Mucosa of descending colon (tissue), 3 donors: ENCODE measurements at regions not wholly inside any gene's neighbourhood (a gene's known extent, or its start where the extent isn't known, plus 50 kb on each side); places are given as distances from the start of the nearest gene placed in this dataset.
A peak's percentile ranks its signal among the peaks of the same experiment; 100 is the strongest.

Experiments used
- ATAC-seq: fragments of 200-7000 bp; cut with Tn5 transposase; one replicate; pipeline ENCODE4 v1.9.1; 2020; ENCODE audit warnings: mild to moderate bottlenecking, moderate library complexity
- DNase-seq, 3 donors: peaks; one replicate each; pipeline ENCODE4 v3.0.0-alpha.2; 2020
- H3K36me3 ChIP-seq: fragments of 200-600 bp; one replicate; pipeline ENCODE4 v1.8.0; 2021; ENCODE audit warnings: low read depth, mild to moderate bottlenecking
- H3K4me1 ChIP-seq: fragments of 200-600 bp; one replicate; pipeline ENCODE4 v1.8.0; 2021; ENCODE audit warnings: low read depth, mild to moderate bottlenecking
- H3K4me3 ChIP-seq: fragments of 200-600 bp; one replicate; pipeline ENCODE4 v1.8.0; 2021; ENCODE audit warnings: mild to moderate bottlenecking
- H3K9me3 ChIP-seq: fragments of 200-600 bp; one replicate; pipeline ENCODE4 v1.8.0; 2021; ENCODE audit warnings: mild to moderate bottlenecking
- intact Hi-C, 2 donors: fragments of 100-400 bp; cut with DNase I in 1 of 2; cut with micrococcal nuclease in 1 of 2; formaldehyde crosslinking; loops; one replicate each; pipeline versions ENCODE4 v1.11.0 to v1.11.1; 2022; cut with DNase I, micrococcal nuclease
- TF ChIP-seq, protein P1 (sequence below): fragments of 200-600 bp; IDR thresholded peaks from one replicate; pipeline ENCODE4 v1.8.0; 2022; ENCODE audit warnings: antibody characterized with exemption, mild to moderate bottlenecking
- donor health status: DM: no; HTN: no; CAD: no; lungs with moderate emphysema.
- donor health status: DM: no; HTN: no; CAD: no.
- donor health status: DM: no; HTN: yes; CAD: no.

DNA sequence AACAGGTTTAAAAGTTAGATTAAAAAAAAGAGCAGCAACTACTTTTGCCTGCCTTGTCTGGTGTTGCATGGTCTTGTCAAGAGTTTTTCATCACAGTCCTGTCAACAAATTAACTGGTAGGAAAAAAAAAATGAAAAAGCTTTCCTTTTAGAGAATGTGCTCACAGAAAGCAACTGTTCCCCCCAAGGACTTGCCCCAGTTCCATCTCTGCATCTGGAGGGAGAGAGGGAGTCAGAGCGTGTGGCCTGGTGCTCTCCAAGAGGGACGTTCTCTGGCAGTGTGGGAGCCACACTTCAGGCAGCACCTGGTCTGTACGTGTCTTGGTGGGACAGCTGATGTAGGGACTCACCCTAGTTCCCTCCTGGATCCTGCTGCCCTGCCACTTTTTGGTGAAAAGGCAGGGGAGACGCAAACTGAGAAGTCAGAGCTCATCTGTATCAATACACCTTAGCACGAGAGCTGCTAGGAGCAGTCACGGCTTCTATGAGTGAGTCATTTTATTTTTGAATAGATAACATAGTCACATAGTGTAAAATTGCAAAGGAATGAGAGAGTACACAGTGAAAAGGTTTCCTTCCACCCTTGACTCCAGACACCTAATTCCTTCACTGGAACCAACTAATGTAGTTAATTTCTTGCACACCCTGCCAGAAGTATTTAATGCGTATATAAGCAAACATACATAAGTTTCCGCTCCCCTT is 172.5 kb upstream of the MGAT5 start:
- DNase-seq: no peak
- ATAC-seq: no peak
- TF ChIP-seq, protein P1, sequence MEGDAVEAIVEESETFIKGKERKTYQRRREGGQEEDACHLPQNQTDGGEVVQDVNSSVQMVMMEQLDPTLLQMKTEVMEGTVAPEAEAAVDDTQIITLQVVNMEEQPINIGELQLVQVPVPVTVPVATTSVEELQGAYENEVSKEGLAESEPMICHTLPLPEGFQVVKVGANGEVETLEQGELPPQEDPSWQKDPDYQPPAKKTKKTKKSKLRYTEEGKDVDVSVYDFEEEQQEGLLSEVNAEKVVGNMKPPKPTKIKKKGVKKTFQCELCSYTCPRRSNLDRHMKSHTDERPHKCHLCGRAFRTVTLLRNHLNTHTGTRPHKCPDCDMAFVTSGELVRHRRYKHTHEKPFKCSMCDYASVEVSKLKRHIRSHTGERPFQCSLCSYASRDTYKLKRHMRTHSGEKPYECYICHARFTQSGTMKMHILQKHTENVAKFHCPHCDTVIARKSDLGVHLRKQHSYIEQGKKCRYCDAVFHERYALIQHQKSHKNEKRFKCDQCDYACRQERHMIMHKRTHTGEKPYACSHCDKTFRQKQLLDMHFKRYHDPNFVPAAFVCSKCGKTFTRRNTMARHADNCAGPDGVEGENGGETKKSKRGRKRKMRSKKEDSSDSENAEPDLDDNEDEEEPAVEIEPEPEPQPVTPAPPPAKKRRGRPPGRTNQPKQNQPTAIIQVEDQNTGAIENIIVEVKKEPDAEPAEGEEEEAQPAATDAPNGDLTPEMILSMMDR: no peak
- Histone ChIP-seq H3K4me3 (no peak overlapping the region), H3K9me3 (no peaks in the 10 kb centered on the region), H3K4me1 (no peaks in the 10 kb centered on the region), H3K36me3 (no peaks in the 10 kb centered on the region)
- intact Hi-C loops: no loop called here

DNA sequence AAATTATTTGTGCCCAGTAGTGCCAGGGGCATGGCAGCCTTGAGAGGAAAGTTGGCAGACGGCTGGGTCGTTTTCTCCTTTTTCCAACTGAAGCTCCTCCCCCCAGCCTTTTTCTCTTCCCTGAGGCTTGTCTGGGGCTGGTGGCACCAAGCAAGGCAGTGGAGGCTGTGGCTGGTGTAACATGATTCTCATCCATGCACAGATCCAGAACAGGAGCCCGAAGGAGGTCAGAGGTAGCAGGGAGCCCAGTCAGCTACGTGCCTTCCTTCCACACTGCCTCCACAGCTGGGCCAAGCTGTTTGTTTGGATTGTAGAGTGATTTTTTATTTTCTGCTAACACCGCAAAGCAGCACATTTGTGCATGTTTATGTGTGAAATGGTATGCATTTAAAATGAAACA is 170.3 kb upstream of the MGAT5 start:
- no peak for ATAC-seq
- TF ChIP-seq, protein P1: no peak
- Histone ChIP-seq H3K9me3 (no peaks in the 10 kb centered on the region), H3K4me1 (no peaks in the 10 kb centered on the region), H3K36me3 (no peaks in the 10 kb centered on the region), H3K4me3 (no peak overlapping the region)
- no peak for DNase-seq
- intact Hi-C loops: no loop called here

DNA sequence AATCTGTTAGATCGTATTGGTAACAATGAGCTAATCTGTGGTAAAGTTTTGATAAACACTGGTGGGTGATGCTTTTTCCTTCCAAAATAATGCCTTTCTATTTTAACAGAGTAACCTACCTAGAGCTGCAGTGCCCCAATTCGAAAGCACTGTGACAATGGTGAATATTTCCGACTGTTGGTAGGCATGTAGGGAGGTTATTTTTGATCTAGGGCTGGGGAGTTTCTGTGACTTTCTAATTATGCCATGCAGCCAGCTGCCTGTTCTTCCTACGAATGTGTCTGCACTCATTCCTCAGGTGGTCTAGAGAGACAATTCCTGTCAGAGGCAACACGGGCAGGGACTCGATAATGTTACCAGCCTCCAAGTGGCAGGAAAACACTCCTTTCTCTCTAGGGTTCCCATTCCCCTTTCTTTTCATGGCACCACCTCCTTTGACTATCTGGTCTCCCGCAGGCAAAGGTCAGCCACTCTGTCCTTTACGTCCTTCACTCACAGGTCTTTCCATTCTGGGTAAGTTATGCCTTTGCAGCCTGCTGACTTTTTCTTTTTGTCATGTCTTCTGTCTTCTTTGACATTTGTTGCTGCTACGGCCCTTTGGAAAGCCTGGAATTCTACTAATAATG is 167.2 kb upstream of the MGAT5 start:
- DNase-seq (no peak), ATAC-seq (no peak)
- Histone ChIP-seq H3K36me3 (no peaks in the 10 kb centered on the region), H3K4me1 (no peaks in the 10 kb centered on the region), H3K4me3 (no peak overlapping the region), H3K9me3 (no peaks in the 10 kb centered on the region)
- TF ChIP-seq, protein P1: no peak
- intact Hi-C loops: no loop called here

DNA sequence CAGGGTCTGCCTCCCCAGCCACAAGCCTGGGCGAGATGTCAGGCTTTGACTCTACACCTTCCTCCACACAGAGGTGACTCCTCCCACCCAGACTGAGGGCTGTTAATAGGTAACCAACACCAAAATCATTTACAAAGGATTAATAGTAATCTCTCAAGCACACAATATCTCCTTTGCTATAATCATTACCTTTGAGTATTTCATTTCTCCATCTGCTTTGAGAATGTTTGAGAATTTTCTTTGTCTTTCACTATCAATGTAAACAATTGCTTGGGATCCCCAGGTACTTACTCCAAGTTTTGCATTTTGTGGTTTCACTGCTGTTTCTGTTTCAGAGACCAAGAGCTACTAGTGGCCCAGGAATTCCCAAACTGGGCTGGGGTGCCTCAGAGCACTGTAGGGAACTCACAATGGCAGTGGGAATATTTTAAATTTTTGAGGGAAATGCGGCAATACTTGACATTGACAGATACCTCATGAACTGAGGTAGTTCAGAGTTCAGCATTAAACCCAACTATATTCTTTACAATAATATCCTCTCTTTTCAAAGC is 166.4 kb upstream of the MGAT5 start:
- Histone ChIP-seq H3K4me3 (no peak overlapping the region), H3K36me3 (no peaks in the 10 kb centered on the region), H3K9me3 (no peaks in the 10 kb centered on the region), H3K4me1 (no peaks in the 10 kb centered on the region)
- no peak for DNase-seq
- TF ChIP-seq, protein P1: no peak
- intact Hi-C loops: no loop called here
- no peak for ATAC-seq

DNA sequence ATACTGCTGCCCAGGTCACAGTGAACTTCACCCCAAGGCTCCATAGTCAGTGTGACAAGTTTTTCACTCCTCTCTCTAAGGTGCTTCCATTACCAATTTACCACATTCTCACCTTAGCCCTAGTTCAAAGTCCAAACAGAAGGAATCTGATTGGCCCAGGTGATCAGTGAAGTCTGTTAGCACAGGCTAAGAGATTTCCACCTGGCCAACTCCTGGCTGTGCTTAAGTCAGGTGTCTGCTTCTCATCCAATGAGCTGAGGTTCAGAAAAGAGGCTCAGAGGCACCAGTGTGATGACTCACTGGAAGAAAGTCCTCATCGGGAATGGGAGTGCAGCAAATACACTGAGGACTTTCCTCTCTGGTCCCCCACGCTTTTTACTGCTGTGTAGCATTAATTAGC is 164.4 kb upstream of the MGAT5 start:
- H3K36me3 ChIP-seq: no peaks in the 10 kb centered on the region
- no peaks in the 10 kb centered on the region for H3K4me1 ChIP-seq
- intact Hi-C loops: no loop called here
- H3K9me3 ChIP-seq: no peaks in the 10 kb centered on the region
- TF ChIP-seq, protein P1: no peak
- H3K4me3 ChIP-seq: no peak overlapping the region
- ATAC-seq: peak; percentile 18
- DNase-seq: no peak
